ENCODE measurements at regions not wholly inside any gene's neighbourhood (a gene's known extent, or its start where the extent isn't known, plus 50 kb on each side); places are given as distances from the start of the nearest gene placed in this dataset.

DNA sequence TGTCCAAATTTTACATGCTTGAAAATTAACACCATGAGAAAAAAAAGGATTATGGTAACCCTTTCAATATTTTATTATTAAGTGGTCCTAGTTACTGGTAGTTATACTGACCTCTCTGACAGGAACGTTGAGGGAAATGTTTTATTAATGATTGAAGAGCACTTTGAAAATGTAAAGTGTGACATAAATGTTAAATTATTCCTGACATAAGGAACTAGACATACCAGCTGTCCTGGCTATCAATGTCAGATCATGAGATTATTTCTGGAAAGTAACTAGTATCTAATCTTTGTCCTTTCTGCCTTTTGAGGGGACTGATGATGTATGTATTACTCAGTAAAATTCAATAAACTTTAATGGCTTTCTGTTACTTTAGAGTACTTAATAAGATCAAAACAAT, 1538.5 kb upstream of the CDH6 start:
- no TSS peak for BruUV-seq (replicated peaks)
- intact Hi-C loops (cut with micrococcal nuclease; ENCODE audit: unreplicated experiment) = no loop called here
- peaks cover 7% of the 10 kb centered on the region for H3K9me3 Mint-ChIP-seq (ENCODE audit: low read depth, unreplicated experiment)
- no peaks in the 10 kb centered on the region for H3K36me3 Mint-ChIP-seq (ENCODE audit: insufficient read depth, unreplicated experiment)
- H3K4me3 Mint-ChIP-seq (ENCODE audit: low read depth, unreplicated experiment) = no peak overlapping the region
- H3K4me1 Mint-ChIP-seq (ENCODE audit: low read depth, unreplicated experiment) = no peaks in the 10 kb centered on the region
- TF ChIP-seq, protein P1, sequence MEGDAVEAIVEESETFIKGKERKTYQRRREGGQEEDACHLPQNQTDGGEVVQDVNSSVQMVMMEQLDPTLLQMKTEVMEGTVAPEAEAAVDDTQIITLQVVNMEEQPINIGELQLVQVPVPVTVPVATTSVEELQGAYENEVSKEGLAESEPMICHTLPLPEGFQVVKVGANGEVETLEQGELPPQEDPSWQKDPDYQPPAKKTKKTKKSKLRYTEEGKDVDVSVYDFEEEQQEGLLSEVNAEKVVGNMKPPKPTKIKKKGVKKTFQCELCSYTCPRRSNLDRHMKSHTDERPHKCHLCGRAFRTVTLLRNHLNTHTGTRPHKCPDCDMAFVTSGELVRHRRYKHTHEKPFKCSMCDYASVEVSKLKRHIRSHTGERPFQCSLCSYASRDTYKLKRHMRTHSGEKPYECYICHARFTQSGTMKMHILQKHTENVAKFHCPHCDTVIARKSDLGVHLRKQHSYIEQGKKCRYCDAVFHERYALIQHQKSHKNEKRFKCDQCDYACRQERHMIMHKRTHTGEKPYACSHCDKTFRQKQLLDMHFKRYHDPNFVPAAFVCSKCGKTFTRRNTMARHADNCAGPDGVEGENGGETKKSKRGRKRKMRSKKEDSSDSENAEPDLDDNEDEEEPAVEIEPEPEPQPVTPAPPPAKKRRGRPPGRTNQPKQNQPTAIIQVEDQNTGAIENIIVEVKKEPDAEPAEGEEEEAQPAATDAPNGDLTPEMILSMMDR (IDR thresholded peaks at IDR 0.05; ENCODE audit: unreplicated experiment) = no peak
- no peak overlapping the region for H3K27ac Mint-ChIP-seq (ENCODE audit: unreplicated experiment)
- CTCF ChIA-PET = no interaction called here
- H3K27me3 Mint-ChIP-seq (ENCODE audit: unreplicated experiment) = no peaks in the 10 kb centered on the region
- no peak for DNase-seq

DNA sequence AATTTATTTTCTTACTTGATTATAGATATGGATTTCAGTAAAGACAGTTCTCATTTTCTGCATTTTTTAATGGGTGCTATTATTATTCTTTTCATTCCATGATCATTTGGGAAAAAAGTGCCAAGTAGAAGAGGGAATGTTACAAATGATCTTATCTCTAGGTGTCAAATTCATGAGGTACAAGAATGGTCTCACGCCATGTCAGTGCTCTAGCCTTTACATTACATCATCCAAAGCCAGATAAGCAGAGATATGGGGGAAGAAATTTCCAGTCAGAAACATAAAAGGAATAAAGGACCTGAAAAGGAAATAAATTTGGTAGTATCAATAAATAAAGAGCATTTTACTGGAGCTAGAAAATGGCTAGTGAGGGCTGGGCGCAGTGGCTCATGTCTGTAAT, 1544.2 kb upstream of the CDH6 start:
- TF ChIP-seq, protein P1 (IDR thresholded peaks at IDR 0.05; ENCODE audit: unreplicated experiment) = no peak
- Mint-ChIP-seq H3K4me1 (ENCODE audit: low read depth, unreplicated experiment) (no peaks in the 10 kb centered on the region), H3K9me3 (ENCODE audit: low read depth, unreplicated experiment) (peaks cover 5% of the 10 kb centered on the region), H3K27ac (ENCODE audit: unreplicated experiment) (no peak overlapping the region), H3K4me3 (ENCODE audit: low read depth, unreplicated experiment) (no peak overlapping the region), H3K36me3 (ENCODE audit: insufficient read depth, unreplicated experiment) (no peaks in the 10 kb centered on the region), H3K27me3 (ENCODE audit: unreplicated experiment) (no peaks in the 10 kb centered on the region)
- no TSS peak for BruUV-seq (replicated peaks)
- CTCF ChIA-PET = interaction anchor here (0.7 kb wide), 1 partner anchor 431 kb away, joined by 6 read pairs; no protein-coding TSS in a partner anchor
- intact Hi-C loops (cut with micrococcal nuclease; ENCODE audit: unreplicated experiment) = no loop called here
- no peak for DNase-seq

DNA sequence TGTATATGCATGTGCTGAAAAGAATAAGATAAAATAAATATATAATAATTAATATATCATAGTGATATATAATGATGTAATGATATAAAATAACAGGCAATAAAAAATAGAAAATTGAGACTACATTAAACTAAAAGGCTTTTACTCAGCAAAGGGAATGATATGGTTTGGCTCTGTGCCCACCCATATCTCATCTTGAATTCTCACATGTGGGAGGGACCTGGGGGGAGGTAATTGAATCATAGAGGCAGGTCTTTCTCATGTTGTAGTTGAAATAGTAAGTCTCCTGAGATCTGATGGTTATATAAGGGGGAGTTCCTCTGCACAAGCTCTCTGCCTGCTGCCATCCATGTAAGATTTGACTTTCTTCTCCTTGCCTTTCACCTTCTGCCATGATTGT, 1550.9 kb upstream of the CDH6 start:
- no peaks in the 10 kb centered on the region for H3K27me3 Mint-ChIP-seq (ENCODE audit: unreplicated experiment)
- TF ChIP-seq, protein P1 (IDR thresholded peaks at IDR 0.05; ENCODE audit: unreplicated experiment) = no peak
- H3K36me3 Mint-ChIP-seq (ENCODE audit: insufficient read depth, unreplicated experiment) = no peaks in the 10 kb centered on the region
- CTCF ChIA-PET = no interaction called here
- H3K27ac Mint-ChIP-seq (ENCODE audit: unreplicated experiment) = no peak overlapping the region
- no peak for DNase-seq
- H3K4me3 Mint-ChIP-seq (ENCODE audit: low read depth, unreplicated experiment) = no peak overlapping the region
- intact Hi-C loops (cut with micrococcal nuclease; ENCODE audit: unreplicated experiment) = no loop called here
- peaks cover 5% of the 10 kb centered on the region for H3K9me3 Mint-ChIP-seq (ENCODE audit: low read depth, unreplicated experiment)
- BruUV-seq (replicated peaks) = no TSS peak
- H3K4me1 Mint-ChIP-seq (ENCODE audit: low read depth, unreplicated experiment) = no peaks in the 10 kb centered on the region

DNA sequence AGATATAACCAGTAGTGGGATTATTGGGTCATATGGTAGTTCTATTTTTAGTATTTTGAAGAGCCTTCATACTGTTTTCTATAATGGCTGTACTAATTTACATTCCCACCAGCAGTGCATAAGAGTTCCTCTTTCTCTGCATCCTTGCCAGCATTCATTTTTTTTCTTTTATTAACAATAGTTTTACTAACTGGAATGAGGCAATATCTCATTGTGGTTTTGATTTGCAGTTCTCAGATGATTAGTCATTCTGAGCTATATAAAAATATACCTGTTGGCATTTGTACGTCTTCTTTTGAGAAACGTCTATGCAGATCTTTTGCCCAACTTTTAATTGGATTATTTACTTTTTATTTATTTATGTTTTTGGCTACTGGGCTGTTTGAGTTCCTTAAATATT, 1579.3 kb upstream of the CDH6 start:
- TF ChIP-seq, protein P1 (IDR thresholded peaks at IDR 0.05; ENCODE audit: unreplicated experiment) = no peak
- Mint-ChIP-seq H3K36me3 (ENCODE audit: insufficient read depth, unreplicated experiment) (no peaks in the 10 kb centered on the region), H3K4me1 (ENCODE audit: low read depth, unreplicated experiment) (no peaks in the 10 kb centered on the region), H3K27me3 (ENCODE audit: unreplicated experiment) (no peaks in the 10 kb centered on the region), H3K9me3 (ENCODE audit: low read depth, unreplicated experiment) (peaks cover 10% of the 10 kb centered on the region), H3K4me3 (ENCODE audit: low read depth, unreplicated experiment) (no peak overlapping the region), H3K27ac (ENCODE audit: unreplicated experiment) (no peak overlapping the region)
- intact Hi-C loops (cut with micrococcal nuclease; ENCODE audit: unreplicated experiment) = no loop called here
- BruUV-seq (replicated peaks) = no TSS peak
- CTCF ChIA-PET = no interaction called here
- no peak for DNase-seq

DNA sequence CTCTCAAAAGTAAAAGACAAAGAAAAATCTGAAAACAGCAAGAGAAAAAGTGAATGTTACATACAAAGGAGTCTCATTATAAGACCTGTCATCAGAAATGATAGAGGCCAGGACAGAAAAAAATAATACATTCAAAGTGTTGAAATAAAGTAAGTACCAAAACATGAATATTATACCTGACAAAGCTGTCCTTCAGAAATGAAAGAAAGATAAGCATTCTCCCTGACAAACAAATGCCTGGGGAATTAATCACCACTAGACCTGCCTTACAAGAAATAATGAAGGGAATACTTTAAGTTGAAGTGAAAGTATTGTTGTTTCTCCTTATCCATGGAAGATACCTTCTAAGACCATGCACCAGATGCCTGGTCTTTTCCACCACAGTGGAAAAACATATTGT, 1605.2 kb upstream of the CDH6 start:
- Mint-ChIP-seq H3K4me3 (ENCODE audit: low read depth, unreplicated experiment) (no peak overlapping the region), H3K4me1 (ENCODE audit: low read depth, unreplicated experiment) (no peaks in the 10 kb centered on the region), H3K36me3 (ENCODE audit: insufficient read depth, unreplicated experiment) (no peaks in the 10 kb centered on the region), H3K27ac (ENCODE audit: unreplicated experiment) (no peak overlapping the region), H3K27me3 (ENCODE audit: unreplicated experiment) (no peaks in the 10 kb centered on the region), H3K9me3 (ENCODE audit: low read depth, unreplicated experiment) (peaks cover 19% of the 10 kb centered on the region)
- CTCF ChIA-PET = no interaction called here
- BruUV-seq (replicated peaks) = no TSS peak
- intact Hi-C loops (cut with micrococcal nuclease; ENCODE audit: unreplicated experiment) = no loop called here
- TF ChIP-seq, protein P1 (IDR thresholded peaks at IDR 0.05; ENCODE audit: unreplicated experiment) = no peak
- no peak for DNase-seq
